Ishikawa (cell line): ENCODE measurements at regions not wholly inside any gene's neighbourhood (a gene's known extent, or its start where the extent isn't known, plus 50 kb on each side); places are given as distances from the start of the nearest gene placed in this dataset.

ENCODE experiments used
- EP300 ChIP-seq: IDR thresholded peaks from 2 replicates; pipeline ENCODE4 v1.6.1; 2012; ENCODE audit warnings: borderline replicate concordance
- NFIC ChIP-seq: IDR thresholded peaks from 2 replicates; pipeline ENCODE4 v1.6.1; 2012
- ZBTB7A ChIP-seq: IDR thresholded peaks from 2 replicates; pipeline ENCODE4 v1.6.1; 2012; ENCODE audit warnings: low read depth

DNA sequence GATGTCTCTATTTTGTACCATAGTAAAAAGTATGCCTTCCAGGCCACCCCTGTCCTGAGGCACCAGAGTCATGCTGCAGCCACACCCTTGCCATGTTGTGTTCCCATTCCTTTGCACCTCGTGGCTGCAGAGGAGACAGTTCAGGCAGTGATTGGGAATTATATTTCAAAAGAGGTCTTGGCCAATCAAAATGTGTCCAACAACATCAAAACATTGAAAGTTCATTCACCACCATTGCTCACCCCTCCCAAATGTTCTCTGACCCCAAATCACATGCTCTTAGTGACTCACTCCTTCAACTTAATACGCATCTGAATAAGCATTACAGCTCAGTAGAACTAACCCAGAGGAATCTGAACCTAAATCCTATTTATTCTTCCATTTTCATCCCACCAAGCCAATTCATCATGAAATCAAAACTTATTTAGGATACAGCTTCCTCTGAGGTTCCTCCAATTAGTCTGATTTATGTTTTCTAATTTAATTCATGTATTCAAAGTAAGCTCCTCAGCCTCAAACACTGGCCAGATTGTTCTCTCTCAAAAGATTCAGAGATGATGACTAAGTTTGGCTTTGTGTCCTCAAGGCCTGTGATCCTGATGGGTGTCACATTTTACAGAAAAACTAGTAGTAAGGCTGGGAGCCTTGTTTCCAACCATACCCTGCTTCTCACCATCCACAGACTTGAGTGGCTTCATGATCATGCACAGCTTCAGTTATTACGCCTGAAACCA is 323.2 kb upstream of the INTU start:
- no peak for TF ChIP-seq EP300
- TF ChIP-seq ZBTB7A, result no peak
- no peak for TF ChIP-seq NFIC
